RPMI7951 (cell line): ENCODE measurements at regions not wholly inside any gene's neighbourhood (a gene's known extent, or its start where the extent isn't known, plus 50 kb on each side); places are given as distances from the start of the nearest gene placed in this dataset.

ENCODE experiments used
- DNase-seq: peaks from one replicate; pipeline ENCODE4 v3.0.0-alpha.2; 2012; ENCODE audit warnings: low read depth

- peak; percentile 30 for DNase-seq
Measured at GRCh38 chr7:46449743-46450142, 528.7 kb upstream of the IGFBP3 start.

DNA sequence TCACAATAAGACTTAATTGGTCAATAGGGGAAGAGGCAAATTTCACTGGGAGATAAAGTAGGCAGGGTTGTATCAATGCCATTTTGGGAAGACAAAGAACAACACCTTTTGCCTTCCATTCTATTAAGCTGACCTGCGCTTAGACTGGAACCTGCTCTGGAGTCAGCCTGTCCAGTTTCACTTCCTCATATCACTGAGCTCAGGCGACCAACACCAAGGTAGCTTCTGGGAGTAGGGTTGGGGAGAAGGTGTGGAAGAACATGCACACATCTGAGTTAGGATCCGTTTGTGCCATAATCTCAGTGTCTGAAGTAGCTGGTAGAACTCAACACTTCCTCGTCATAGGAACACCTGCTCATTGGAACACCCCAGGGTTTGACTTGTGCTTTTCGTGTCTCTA is 527.4 kb upstream of the IGFBP3 start:
- DNase-seq = no peak

DNA sequence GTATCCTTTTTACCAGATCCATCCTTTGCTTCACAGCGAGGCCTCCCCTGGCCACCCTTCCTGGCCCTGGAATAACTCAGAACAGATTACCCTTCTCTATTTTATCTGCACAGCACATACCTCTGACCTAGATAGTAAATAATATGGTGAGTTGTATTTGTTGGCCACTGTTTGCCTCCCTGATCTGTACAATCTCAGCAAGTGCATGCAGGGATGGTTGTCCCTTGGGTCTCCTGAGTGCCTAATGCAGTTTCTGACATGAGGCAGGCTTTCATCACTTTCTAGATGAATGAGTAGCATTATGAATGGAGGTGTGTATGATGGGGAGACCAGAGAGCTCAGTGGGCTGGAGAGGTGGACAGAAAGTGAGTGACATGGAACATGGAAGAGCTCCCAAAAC is 525.1 kb upstream of the IGFBP3 start:
- DNase-seq = no peak

GRCh38 chr7:46444256-46444655 is 523.2 kb upstream of the IGFBP3 start:
- peak; percentile 73 for DNase-seq

DNA sequence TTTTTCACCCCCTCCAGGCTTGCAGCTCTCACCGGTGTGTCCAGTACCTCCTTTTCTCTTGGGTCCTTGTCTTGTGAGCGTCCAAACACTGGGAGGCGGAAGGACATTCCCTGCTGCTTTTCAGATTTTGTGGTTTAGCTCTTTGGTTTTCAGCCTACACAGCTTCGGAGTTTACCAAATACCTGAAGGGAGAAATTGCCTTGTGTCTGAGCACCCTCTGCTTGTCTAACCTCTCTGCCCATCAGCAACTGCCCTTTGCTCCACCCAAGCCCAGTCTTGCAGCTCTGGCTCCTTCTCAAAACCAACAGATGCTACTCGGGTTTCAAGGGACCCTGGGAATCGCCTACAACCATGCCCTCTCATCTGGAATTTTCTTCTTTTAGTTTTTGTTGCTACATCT is 519.1 kb upstream of the IGFBP3 start:
- peak; percentile 23 for DNase-seq

DNA sequence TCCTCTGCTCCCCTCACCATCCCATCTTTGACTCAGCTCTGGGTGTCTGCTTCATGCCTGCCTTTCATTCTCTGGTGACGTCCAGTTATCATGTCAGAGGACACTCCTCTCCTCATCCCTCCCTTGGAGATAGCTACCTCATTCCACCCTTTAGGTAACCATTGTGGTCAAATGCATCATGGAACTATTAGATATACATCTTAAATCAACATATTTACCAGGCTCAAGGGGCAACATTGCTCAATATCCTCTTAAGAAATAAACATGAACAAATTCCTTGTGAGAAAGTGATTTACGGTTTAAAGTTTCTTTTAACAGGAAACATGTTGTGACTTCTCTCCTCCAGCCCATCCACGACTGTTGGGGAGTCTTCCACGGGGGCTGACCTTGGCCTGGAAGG is 511.6 kb upstream of the IGFBP3 start:
- peak; percentile 70 for DNase-seq

DNA sequence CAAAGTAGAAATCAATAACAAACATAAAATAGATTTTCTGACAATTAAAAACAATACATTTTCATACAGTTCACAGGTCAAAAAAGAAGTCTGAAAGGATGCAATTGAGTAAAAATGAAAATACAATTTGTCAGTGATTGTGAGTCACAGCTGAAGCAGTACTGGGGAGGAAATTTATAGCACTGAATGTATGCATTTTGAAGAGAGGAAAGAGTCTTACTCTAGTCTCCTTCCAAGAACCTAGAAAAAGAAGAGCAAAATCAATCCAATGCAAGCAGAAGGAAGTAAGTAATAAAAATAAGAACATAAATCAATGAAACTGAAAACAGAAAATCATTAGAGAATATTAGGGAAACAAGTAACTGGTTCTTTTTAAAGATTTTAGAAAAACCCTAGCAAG is 507.2 kb upstream of the IGFBP3 start:
- DNase-seq = no peak

GRCh38 chr7:46424934-46425333 is 503.9 kb upstream of the IGFBP3 start:
- DNase-seq = no peak

- DNase-seq = no peak
Measured at GRCh38 chr7:46421441-46422230, 500.6 kb upstream of the IGFBP3 start.

DNA sequence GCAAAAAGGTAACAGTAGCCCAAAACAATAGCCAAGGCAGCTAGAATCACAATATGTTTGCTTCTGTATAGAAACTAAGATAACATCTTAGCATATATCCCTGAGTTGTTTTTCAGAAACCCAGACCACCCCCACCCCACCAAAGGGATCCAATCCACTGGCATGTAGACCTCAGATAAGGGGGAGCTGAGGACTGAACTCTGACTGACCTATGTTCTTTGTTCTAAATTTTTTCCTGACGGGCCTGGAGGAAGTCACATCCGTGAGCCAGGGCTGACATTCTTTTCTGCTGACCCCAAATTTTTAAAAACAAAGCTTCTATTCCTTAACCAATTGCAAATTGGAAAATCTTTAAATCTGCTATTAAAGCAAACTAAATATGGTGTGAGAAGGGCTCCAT is 493.9 kb upstream of the IGFBP3 start:
- no peak for DNase-seq

DNA sequence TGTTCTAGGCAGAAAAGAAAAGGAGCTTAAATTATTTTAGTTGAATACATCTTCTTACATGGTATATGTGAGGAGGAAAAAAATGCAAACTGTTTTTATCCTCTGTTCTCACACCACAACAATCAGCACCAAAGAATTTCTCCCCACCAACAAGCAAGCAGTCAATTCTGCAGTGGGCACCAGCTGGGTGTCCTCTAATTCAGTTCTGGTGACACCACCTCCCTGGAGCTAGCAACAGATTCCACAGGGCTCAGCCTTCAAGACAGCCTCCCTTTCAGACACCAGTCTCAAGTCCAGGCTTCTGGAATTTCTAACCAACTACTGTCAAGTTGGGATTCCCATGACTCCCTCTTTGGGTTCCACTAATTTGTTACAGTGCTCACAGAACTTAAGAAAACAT is 490.2 kb upstream of the IGFBP3 start:
- DNase-seq = no peak

DNA sequence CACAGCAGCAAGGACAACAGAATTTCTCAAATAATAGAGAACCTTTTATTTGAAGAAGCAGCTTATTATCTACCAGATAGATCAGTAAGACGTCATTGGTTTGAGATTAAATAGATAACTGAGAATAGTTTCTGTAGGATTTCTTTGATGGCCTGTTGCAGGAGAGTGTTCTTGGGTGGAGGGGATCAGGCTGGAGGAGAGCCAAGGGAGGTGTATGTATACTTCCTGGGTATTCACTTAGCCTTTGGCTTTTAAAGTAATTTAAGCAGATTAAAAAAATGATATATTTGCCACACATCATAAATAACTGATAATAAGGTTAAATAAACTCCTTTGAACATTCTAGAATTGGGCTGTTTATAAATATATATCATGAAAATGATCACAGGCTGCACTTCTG is 486.1 kb upstream of the IGFBP3 start:
- DNase-seq = no peak

GRCh38 chr7:46397591-46397990 is 476.5 kb upstream of the IGFBP3 start:
- DNase-seq = no peak

- no peak for DNase-seq
Measured at GRCh38 chr7:46396481-46396880, 475.4 kb upstream of the IGFBP3 start.

DNA sequence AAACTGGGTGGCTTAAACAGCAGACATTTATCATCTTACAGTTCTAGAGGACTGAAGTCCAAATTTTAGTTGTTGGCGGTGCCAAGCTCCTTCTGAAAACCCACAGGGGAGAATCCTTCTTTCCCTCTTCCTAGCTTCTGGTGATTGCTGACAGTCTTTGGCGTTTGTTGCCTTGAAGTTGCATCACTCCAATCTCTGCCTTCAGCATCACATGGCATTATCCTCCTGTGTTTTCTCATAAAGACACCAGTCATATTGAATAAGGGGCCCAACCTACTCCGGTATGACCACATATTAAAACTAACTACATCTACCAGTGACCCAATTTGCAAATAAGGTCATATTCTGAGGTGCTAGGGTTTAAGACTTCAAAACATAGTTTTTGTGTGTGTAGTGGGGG is 472.1 kb upstream of the IGFBP3 start:
- no peak for DNase-seq

- DNase-seq = peak; percentile 9
Measured at GRCh38 chr7:46391231-46392201, 470.4 kb upstream of the IGFBP3 start.

- DNase-seq = no peak
Measured at GRCh38 chr7:46390042-46390441, 469.0 kb upstream of the IGFBP3 start.

- DNase-seq = no peak
Measured at GRCh38 chr7:46389146-46389545, 468.1 kb upstream of the IGFBP3 start.

DNA sequence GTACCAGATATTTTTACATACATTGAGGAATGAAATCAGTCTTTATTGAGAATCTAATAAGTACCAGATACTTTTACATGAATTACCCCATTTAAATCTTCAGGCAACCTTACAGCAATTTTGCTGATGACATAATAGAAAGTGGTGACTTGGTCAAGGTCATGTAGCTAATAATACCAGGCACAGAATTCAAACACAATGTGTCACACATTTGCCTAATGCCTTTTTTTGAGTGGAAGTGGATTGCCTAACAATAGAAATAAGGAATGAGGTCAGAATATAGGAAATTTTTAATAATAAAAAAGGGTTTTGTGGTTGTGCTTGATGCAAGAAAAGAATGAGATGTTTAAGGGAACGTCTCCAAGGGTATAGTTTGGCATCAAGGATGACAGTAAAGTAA is 466.6 kb upstream of the IGFBP3 start:
- peak; percentile 36 for DNase-seq

DNA sequence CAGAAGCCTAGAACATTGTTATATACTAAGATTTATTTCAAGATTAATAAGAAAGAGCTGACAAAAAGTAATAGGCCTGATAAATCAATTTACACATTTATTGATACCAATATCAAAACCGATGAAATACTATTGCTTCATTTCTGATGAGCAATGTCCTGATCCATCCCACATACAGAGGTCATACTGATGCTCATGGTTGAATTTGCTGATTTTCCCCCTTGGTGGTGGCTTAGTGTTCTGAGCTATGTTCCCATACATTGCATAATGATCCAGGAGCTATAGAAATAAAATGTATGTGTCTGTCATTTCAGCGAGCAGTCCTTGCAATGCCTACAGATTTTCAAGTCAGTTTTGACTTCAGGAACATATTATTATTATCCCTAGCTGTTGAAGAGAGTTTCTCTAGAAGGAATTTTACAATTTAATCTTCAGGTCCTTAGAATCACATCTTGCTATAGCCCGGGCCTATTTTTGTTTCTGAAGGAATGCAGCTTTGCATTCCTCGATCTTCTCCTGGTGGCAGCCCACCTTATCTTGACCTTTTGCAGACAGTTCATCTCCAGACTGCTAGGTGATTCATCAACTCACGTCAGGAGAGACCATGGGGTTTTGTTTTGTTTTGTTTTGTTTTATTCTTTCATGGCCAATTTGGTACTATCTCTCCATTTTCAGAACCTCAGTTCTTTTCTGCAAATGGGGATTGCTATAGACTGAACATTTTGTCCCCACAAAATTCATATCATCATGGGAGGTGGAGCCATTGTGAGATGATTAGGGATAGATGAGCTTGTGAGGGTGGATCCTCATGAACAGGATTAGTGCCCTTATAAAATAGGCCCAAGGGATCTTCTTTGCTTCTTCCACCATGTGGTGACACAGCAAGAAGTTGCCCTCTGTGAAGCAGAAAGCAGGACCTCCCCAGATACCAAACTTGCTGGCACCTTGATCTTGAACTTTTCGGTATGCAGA is 465.6 kb upstream of the IGFBP3 start:
- peak; percentile 29 for DNase-seq

GRCh38 chr7:46385662-46386309 is 464.7 kb upstream of the IGFBP3 start:
- DNase-seq = peak; percentile 77
